ENCODE measurements at regions not wholly inside any gene's neighbourhood (a gene's known extent, or its start where the extent isn't known, plus 50 kb on each side); places are given as distances from the start of the nearest gene placed in this dataset.

DNA sequence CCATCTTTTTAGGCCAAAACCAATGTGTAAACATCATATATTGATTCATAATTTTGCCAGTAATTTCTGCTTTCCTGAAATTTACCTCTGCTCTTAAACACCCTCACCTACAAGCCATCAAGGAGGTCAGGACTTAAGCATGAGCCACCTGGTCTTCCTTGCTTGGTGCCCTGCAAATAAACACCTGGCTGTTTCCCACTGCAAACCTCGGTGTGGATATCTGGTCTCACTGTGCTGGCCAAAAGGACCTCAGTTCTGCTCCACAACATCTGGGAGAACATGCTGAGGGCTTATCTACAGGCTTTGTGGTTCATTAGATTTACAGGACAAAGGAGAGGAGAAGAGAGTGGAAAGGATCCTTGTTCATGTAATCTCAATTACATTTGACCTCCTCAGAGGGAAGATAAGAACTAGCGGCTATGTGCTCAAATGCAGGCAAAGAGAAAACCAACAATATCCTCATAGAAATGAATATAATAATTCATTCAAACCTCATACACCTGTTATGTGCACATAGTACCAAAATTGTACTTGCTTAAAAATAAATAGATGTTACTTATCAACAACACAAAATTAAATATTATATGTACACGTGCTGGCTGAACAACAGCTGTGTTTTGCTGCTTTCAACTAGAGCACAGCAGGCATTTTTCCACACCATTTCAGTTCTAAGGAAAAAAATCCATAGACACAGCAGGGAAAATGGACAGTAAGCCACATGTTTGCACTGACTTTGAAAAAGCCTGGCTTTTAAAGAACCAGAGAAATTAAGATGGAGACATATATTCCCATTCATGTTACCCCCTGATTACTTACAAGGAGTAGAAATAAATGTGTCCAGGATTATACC is 465.1 kb downstream of the LPIN1 start:
- FAIRE-seq: no peak
- DNase-seq (ENCODE audit: low read depth, low spot score): no peak
- Histone ChIP-seq H3K4me1 (ENCODE audit: control insufficient read depth, extremely low read depth, insufficient read depth, low read length) (no peaks in the 10 kb centered on the region), H3K4me2 (ENCODE audit: control insufficient read depth, extremely low read depth, insufficient read depth, low read depth, low read length) (no peak overlapping the region), H3K79me2 (ENCODE audit: control insufficient read depth, insufficient read depth, low read length) (no peaks in the 10 kb centered on the region), H3K27me3 (ENCODE audit: control insufficient read depth, extremely low read depth, insufficient read depth, low read length) (no peaks in the 10 kb centered on the region), H3K9me1 (ENCODE audit: control insufficient read depth, extremely low read depth, insufficient read depth, low read length) (no peaks in the 10 kb centered on the region), H4K20me1 (ENCODE audit: control insufficient read depth, extremely low read depth, insufficient read depth, low read length) (no peaks in the 10 kb centered on the region), H3K4me3 (ENCODE audit: control insufficient read depth in 2 of 3, extremely low read depth in 1 of 3, insufficient read depth in 2 of 3, low read depth in 1 of 3, low read length in 3 of 3) (no peak overlapping the region), H3K27ac (ENCODE audit: control insufficient read depth, insufficient read depth, low read length) (no peak overlapping the region), H3K9me3 (ENCODE audit: control insufficient read depth, low read depth, low read length) (no peaks in the 10 kb centered on the region), H3K36me3 (ENCODE audit: control insufficient read depth in 2 of 2, extremely low read depth in 1 of 2, insufficient read depth in 2 of 2, low read length in 2 of 2) (no peaks in the 10 kb centered on the region), H3K9ac (ENCODE audit: control insufficient read depth, extremely low read depth, insufficient read depth, low read length) (no peak overlapping the region), H2AFZ (ENCODE audit: control insufficient read depth, low read length) (no peak overlapping the region)
- dilution Hi-C loops (cut with MboI; ENCODE audit: extremely low pct_ligation_motif_present, low sequenced_read_pairs): no loop called here
- TF ChIP-seq, protein P1, sequence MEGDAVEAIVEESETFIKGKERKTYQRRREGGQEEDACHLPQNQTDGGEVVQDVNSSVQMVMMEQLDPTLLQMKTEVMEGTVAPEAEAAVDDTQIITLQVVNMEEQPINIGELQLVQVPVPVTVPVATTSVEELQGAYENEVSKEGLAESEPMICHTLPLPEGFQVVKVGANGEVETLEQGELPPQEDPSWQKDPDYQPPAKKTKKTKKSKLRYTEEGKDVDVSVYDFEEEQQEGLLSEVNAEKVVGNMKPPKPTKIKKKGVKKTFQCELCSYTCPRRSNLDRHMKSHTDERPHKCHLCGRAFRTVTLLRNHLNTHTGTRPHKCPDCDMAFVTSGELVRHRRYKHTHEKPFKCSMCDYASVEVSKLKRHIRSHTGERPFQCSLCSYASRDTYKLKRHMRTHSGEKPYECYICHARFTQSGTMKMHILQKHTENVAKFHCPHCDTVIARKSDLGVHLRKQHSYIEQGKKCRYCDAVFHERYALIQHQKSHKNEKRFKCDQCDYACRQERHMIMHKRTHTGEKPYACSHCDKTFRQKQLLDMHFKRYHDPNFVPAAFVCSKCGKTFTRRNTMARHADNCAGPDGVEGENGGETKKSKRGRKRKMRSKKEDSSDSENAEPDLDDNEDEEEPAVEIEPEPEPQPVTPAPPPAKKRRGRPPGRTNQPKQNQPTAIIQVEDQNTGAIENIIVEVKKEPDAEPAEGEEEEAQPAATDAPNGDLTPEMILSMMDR (optimal IDR thresholded peaks at IDR 0.05 in 1 of 3, IDR thresholded peaks at IDR 0.05 in 1 of 3, conservative IDR thresholded peaks at IDR 0.05 in 1 of 3; ENCODE audit: extremely low read depth in 1 of 3, insufficient read depth in 2 of 3, low read length in 3 of 3): no peak
- no peak for TF ChIP-seq EZH2 (IDR thresholded peaks at IDR 0.05; ENCODE audit: low read length)

DNA sequence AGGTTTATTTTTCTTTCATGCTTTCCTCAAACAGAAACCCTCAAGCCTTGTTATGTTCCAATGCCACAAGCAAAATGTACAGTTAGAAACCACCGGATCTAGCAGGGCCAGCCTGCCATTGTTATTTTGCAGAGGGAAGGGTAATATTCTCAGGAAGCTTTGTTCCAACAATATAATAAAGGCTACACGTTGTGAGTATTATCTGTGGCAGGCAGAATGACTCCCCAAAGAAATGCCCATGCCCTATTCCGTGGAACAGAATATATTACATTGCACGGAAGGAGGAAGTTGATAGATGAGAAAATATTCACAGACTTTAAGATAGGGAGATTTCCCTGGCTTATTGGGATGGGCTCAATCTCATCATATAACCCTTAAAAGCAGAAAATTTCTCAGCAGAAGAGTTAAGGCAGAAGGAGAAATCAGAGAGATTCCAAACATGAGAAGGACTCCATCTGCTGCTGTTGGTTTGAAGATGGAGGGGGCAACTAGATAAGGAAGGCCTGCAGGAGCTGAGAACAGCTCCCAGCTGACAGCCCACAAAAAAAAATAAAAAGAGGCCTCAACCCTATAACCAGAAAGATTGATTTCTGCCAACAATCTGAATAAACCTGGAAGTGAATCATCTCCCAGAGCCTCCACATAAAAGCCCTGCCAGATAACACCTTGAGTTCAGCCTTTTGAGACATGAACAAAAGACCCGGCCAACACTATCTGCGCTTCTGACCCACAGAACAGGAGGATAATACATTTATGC is 466.6 kb downstream of the LPIN1 start:
- dilution Hi-C loops (cut with MboI; ENCODE audit: extremely low pct_ligation_motif_present, low sequenced_read_pairs): no loop called here
- FAIRE-seq (peak; percentile 51), DNase-seq (ENCODE audit: low read depth, low spot score) (no peak)
- Histone ChIP-seq H3K9me3 (ENCODE audit: control insufficient read depth, low read depth, low read length) (no peaks in the 10 kb centered on the region), H2AFZ (ENCODE audit: control insufficient read depth, low read length) (no peak overlapping the region), H3K4me3 (ENCODE audit: control insufficient read depth in 2 of 3, extremely low read depth in 1 of 3, insufficient read depth in 2 of 3, low read depth in 1 of 3, low read length in 3 of 3) (no peak overlapping the region), H3K27me3 (ENCODE audit: control insufficient read depth, extremely low read depth, insufficient read depth, low read length) (no peaks in the 10 kb centered on the region), H4K20me1 (ENCODE audit: control insufficient read depth, extremely low read depth, insufficient read depth, low read length) (no peaks in the 10 kb centered on the region), H3K4me2 (ENCODE audit: control insufficient read depth, extremely low read depth, insufficient read depth, low read depth, low read length) (no peak overlapping the region), H3K9me1 (ENCODE audit: control insufficient read depth, extremely low read depth, insufficient read depth, low read length) (no peaks in the 10 kb centered on the region), H3K36me3 (ENCODE audit: control insufficient read depth in 2 of 2, extremely low read depth in 1 of 2, insufficient read depth in 2 of 2, low read length in 2 of 2) (no peaks in the 10 kb centered on the region), H3K4me1 (ENCODE audit: control insufficient read depth, extremely low read depth, insufficient read depth, low read length) (no peaks in the 10 kb centered on the region), H3K27ac (ENCODE audit: control insufficient read depth, insufficient read depth, low read length) (no peak overlapping the region), H3K9ac (ENCODE audit: control insufficient read depth, extremely low read depth, insufficient read depth, low read length) (no peak overlapping the region), H3K79me2 (ENCODE audit: control insufficient read depth, insufficient read depth, low read length) (no peaks in the 10 kb centered on the region)
- TF ChIP-seq, protein P1 (optimal IDR thresholded peaks at IDR 0.05 in 1 of 3, IDR thresholded peaks at IDR 0.05 in 1 of 3, conservative IDR thresholded peaks at IDR 0.05 in 1 of 3; ENCODE audit: extremely low read depth in 1 of 3, insufficient read depth in 2 of 3, low read length in 3 of 3): no peak
- TF ChIP-seq EZH2 (IDR thresholded peaks at IDR 0.05; ENCODE audit: low read length): no peak
